GM12891 (cell line): ENCODE measurements at regions not wholly inside any gene's neighbourhood (a gene's known extent, or its start where the extent isn't known, plus 50 kb on each side); places are given as distances from the start of the nearest gene placed in this dataset.

Source experiments
- DNase-seq: peaks from one replicate; pipeline ENCODE4 v3.0.0; 2011; ENCODE audit warnings: low spot score; ENCODE audit not compliant: insufficient read length
- FAIRE-seq: peaks from 2 replicates; lab custom pipeline; 2011; peaks lifted over from hg19 to GRCh38; lab: Jason Lieb, UNC
- PAX5 ChIP-seq: IDR thresholded peaks from 2 replicates; pipeline ENCODE4 v1.6.1; 2011; ENCODE audit warnings: low read length, moderate library complexity, mild to moderate bottlenecking; ENCODE audit not compliant: insufficient read depth, severe bottlenecking
- POLR2A ChIP-seq: IDR thresholded peaks from 2 replicates; pipeline ENCODE4 v1.6.1; 2011; ENCODE audit warnings: low read depth, low read length, control low read depth
- POLR2AphosphoS5 ChIP-seq: IDR thresholded peaks from 2 replicates; pipeline ENCODE4 v1.6.1; 2011; ENCODE audit warnings: low read depth, low read length, control low read depth
- POU2F2 ChIP-seq: IDR thresholded peaks from 2 replicates; pipeline ENCODE4 v1.6.1; 2011; ENCODE audit warnings: low read depth, mild to moderate bottlenecking, control low read depth, low read length, moderate library complexity
- SPI1 ChIP-seq: IDR thresholded peaks from 2 replicates; pipeline ENCODE4 v1.6.1; 2011; ENCODE audit warnings: low read depth, low read length, control low read depth
- TAF1 ChIP-seq: IDR thresholded peaks from 2 replicates; pipeline ENCODE4 v1.6.1; 2011; ENCODE audit warnings: low read depth, low read length, control low read depth

GRCh38 chr1:68363339-68363738, 86.4 kb downstream of the RPE65 start:
- no peak for DNase-seq
- FAIRE-seq, result no peak
- no peak for TF ChIP-seq POLR2A
- no peak for TF ChIP-seq PAX5
- TF ChIP-seq POLR2AphosphoS5, result no peak
- TF ChIP-seq SPI1, result no peak
- no peak for TF ChIP-seq POU2F2
- TF ChIP-seq TAF1, result no peak

GRCh38 chr1:68361346-68361910, 88.3 kb downstream of the RPE65 start:
- no peak for FAIRE-seq
- DNase-seq, result no peak
- TF ChIP-seq PAX5 (no peak), POLR2A (no peak), POU2F2 (no peak), POLR2AphosphoS5 (no peak), TAF1 (no peak), SPI1 (no peak)

- FAIRE-seq (no peak), DNase-seq (no peak)
- no peak for TF ChIP-seq POLR2AphosphoS5
- no peak for TF ChIP-seq SPI1
- no peak for TF ChIP-seq POLR2A
- no peak for TF ChIP-seq POU2F2
- TF ChIP-seq PAX5, result no peak
- TF ChIP-seq TAF1, result no peak
These were observed 90.7 kb downstream of the RPE65 start for GRCh38 chr1:68359045-68359444.

GRCh38 chr1:68358439-68358838, 91.3 kb downstream of the RPE65 start:
- DNase-seq, result no peak

GRCh38 chr1:68355614-68356013, 94.1 kb downstream of the RPE65 start:
- TF ChIP-seq POLR2AphosphoS5 (no peak), POLR2A (no peak), TAF1 (no peak), SPI1 (no peak), PAX5 (no peak), POU2F2 (no peak)
- no peak for DNase-seq
- FAIRE-seq, result no peak

More at GRCh38 chr1:68358439-68358838, 91.3 kb downstream of the RPE65 start:
- TF ChIP-seq PAX5 (no peak), POLR2A (no peak), POLR2AphosphoS5 (no peak), TAF1 (no peak), SPI1 (no peak), POU2F2 (no peak)
- no peak for FAIRE-seq

GRCh38 chr1:68352202-68352601, 97.6 kb downstream of the RPE65 start:
- no peak for DNase-seq
- no peak for TF ChIP-seq TAF1
- TF ChIP-seq POLR2AphosphoS5, result no peak
- no peak for TF ChIP-seq POU2F2
- no peak for TF ChIP-seq POLR2A
- no peak for TF ChIP-seq SPI1
- no peak for TF ChIP-seq PAX5
- FAIRE-seq, result no peak

- no peak for TF ChIP-seq PAX5
- peak; percentile 68; the same call in 1 of the 2 replicates for TF ChIP-seq SPI1
- FAIRE-seq, result peak; percentile 60
- peak; percentile 16 for DNase-seq
These were observed 102.3 kb downstream of the RPE65 start for GRCh38 chr1:68347415-68347814.

- TF ChIP-seq SPI1 (no peak), POU2F2 (no peak), PAX5 (no peak), TAF1 (no peak), POLR2A (no peak), POLR2AphosphoS5 (no peak)
- FAIRE-seq, result no peak
- DNase-seq, result no peak
These were observed 103.5 kb downstream of the RPE65 start for GRCh38 chr1:68346188-68346808.

- no peak for TF ChIP-seq POLR2AphosphoS5
- TF ChIP-seq POLR2A, result no peak
- no peak for TF ChIP-seq TAF1
- TF ChIP-seq SPI1, result no peak
- TF ChIP-seq POU2F2, result no peak
- no peak for TF ChIP-seq PAX5
- DNase-seq, result no peak
- no peak for FAIRE-seq
These were observed 105.5 kb downstream of the RPE65 start for GRCh38 chr1:68344208-68344607.

GRCh38 chr1:68340951-68341350, 108.6 kb upstream of the WLS start:
- TF ChIP-seq PAX5, result no peak
- DNase-seq, result no peak
- no peak for FAIRE-seq
